GM23338 (cell line): ENCODE measurements at regions not wholly inside any gene's neighbourhood (a gene's known extent, or its start where the extent isn't known, plus 50 kb on each side); places are given as distances from the start of the nearest gene placed in this dataset.

Experiments
- ATAC-seq: fragments of 200-7000 bp; cut with Tn5 transposase; 3 replicates; pipeline ENCODE4 v1.9.1; 2020
- DNase-seq: peaks from one replicate; pipeline ENCODE4 v3.0.0-alpha.2; 2015; ENCODE audit warnings: low spot score
- H2AFZ ChIP-seq: fragments of 200-600 bp; sonication (generic); 2 replicates; pipeline ENCODE4 v1.8.0; 2016; ENCODE audit warnings: antibody characterized with exemption, mild to moderate bottlenecking, moderate library complexity
- H3F3A ChIP-seq: fragments of 200-600 bp; sonication (generic); replicated peaks from 2 replicates; pipeline ENCODE4 v1.8.0; 2017; ENCODE audit warnings: antibody characterized with exemption, mixed run types, low read depth
- H3K27ac ChIP-seq: fragments of 200-600 bp; sonication (generic); 2 replicates; pipeline ENCODE4 v1.6.1; 2016; ENCODE audit warnings: low read depth
- H3K27me3 ChIP-seq: fragments of 200-600 bp; sonication (generic); 2 replicates; pipeline ENCODE4 v1.8.0; 2016; ENCODE audit warnings: mild to moderate bottlenecking, mixed run types, moderate library complexity; ENCODE audit not compliant: insufficient read depth
- H3K36me3 ChIP-seq: fragments of 200-600 bp; sonication (generic); 2 replicates; pipeline ENCODE4 v1.8.0; 2016; ENCODE audit warnings: mild to moderate bottlenecking; ENCODE audit not compliant: insufficient read depth
- H3K4me1 ChIP-seq: fragments of 200-600 bp; sonication (generic); 2 replicates; pipeline ENCODE4 v1.8.0; 2016; ENCODE audit warnings: mild to moderate bottlenecking, moderate library complexity; ENCODE audit not compliant: insufficient read depth
- H3K4me2 ChIP-seq: fragments of 200-600 bp; sonication (generic); 2 replicates; pipeline ENCODE4 v1.7.1; 2017; ENCODE audit warnings: mixed run types
- H3K4me3 ChIP-seq: fragments of 200-600 bp; sonication (generic); 2 replicates; pipeline ENCODE4 v1.6.1; 2016; ENCODE audit warnings: mixed run types
- H3K79me2 ChIP-seq: fragments of 200-600 bp; sonication (generic); replicated peaks from 2 replicates; pipeline ENCODE4 v1.8.0; 2017; ENCODE audit warnings: mild to moderate bottlenecking; ENCODE audit not compliant: insufficient read depth
- H3K9me2 ChIP-seq: fragments of 200-600 bp; sonication (generic); 2 replicates; pipeline ENCODE4 v1.8.0; 2017; ENCODE audit not compliant: insufficient read depth
- H4K20me1 ChIP-seq: fragments of 200-600 bp; sonication (generic); replicated peaks from 2 replicates; pipeline ENCODE4 v1.8.0; 2017; ENCODE audit warnings: mild to moderate bottlenecking; ENCODE audit not compliant: insufficient read depth
- H3K27ac Mint-ChIP-seq: 2 replicates; pipeline ENCODE4 v1.8.0; 2020; ENCODE audit warnings: inconsistent platforms, mild to moderate bottlenecking, moderate library complexity, mixed read lengths
- H3K27me3 Mint-ChIP-seq: 3 replicates; pipeline ENCODE4 v1.8.0; 2022; ENCODE audit warnings: low read depth, mild to moderate bottlenecking, moderate library complexity, mixed read lengths, inconsistent platforms; ENCODE audit not compliant: insufficient read depth, poor library complexity
- H3K36me3 Mint-ChIP-seq: 3 replicates; pipeline ENCODE4 v1.8.0; 2021; ENCODE audit warnings: low read depth, mild to moderate bottlenecking, inconsistent platforms, moderate library complexity, mixed read lengths
- H3K4me1 Mint-ChIP-seq: 3 replicates; pipeline ENCODE4 v1.8.0; 2020; ENCODE audit warnings: mild to moderate bottlenecking, inconsistent platforms, mixed read lengths
- H3K4me3 Mint-ChIP-seq: 3 replicates; pipeline ENCODE4 v1.8.0; 2021; ENCODE audit warnings: moderate library complexity, mild to moderate bottlenecking, inconsistent platforms, mixed read lengths
- H3K9me3 Mint-ChIP-seq: 3 replicates; pipeline ENCODE4 v1.8.0; 2020; ENCODE audit warnings: moderate library complexity, mild to moderate bottlenecking, inconsistent platforms, mixed read lengths
- CREB1 ChIP-seq: fragments of 250-450 bp; sonication (Bioruptor Pico); IDR thresholded peaks from 2 replicates; pipeline ENCODE4 v1.5.0; 2020; ENCODE audit warnings: low read depth, mild to moderate bottlenecking, moderate library complexity
- CTCF ChIP-seq, 2 experiments: fragments of 200-600 bp in 1 of 2; sonication (generic) in 1 of 2; conservative IDR thresholded peaks; 2 replicates each; pipeline versions ENCODE4 v1.5.1 to v1.6.1; 2016 to 2017; ENCODE audit warnings: antibody characterized with exemption in 2 of 2, low read depth in 2 of 2, mild to moderate bottlenecking in 2 of 2, moderate library complexity in 1 of 2
- ETS1 ChIP-seq: IDR thresholded peaks from 2 replicates; pipeline ENCODE4 v1.6.1; 2016; ENCODE audit warnings: antibody characterized with exemption
- EZH2 ChIP-seq: fragments of 200-600 bp; sonication (generic); IDR thresholded peaks from one replicate; pipeline ENCODE4 v1.8.0; 2017; ENCODE audit warnings: antibody characterized with exemption, mild to moderate bottlenecking, low read depth; ENCODE audit not compliant: unreplicated experiment
- EZH2phosphoT487 ChIP-seq: fragments of 200-600 bp; sonication (generic); IDR thresholded peaks from one replicate; pipeline ENCODE4 v1.8.1; 2018; ENCODE audit warnings: antibody characterized with exemption; ENCODE audit not compliant: unreplicated experiment
- POLR2AphosphoS5 ChIP-seq: IDR thresholded peaks from 2 replicates; pipeline ENCODE4 v1.6.1; 2016; ENCODE audit warnings: antibody characterized with exemption, low read depth
- STAT1 ChIP-seq: IDR thresholded peaks from one replicate; pipeline ENCODE4 v1.6.1; 2016; ENCODE audit warnings: antibody characterized with exemption; ENCODE audit not compliant: unreplicated experiment
- ZNF462 ChIP-seq: fragments of 250-450 bp; sonication (Bioruptor Pico); IDR thresholded peaks from 2 replicates; pipeline ENCODE4 v1.5.0; 2020; ENCODE audit warnings: mild to moderate bottlenecking, moderate library complexity

- Mint-ChIP-seq H3K36me3 (no peaks in the 10 kb centered on the region; the same call in 2 of the 3 replicates), H3K4me3 (no peak overlapping the region), H3K27ac (no peak overlapping the region), H3K27me3 (peaks cover 5% of the 10 kb centered on the region), H3K4me1 (no peaks in the 10 kb centered on the region), H3K9me3 (peaks cover 8% of the 10 kb centered on the region; the same call in 1 of the 3 replicates)
- H3K27me3 ChIP-seq: no peaks in the 10 kb centered on the region
- no peaks in the 10 kb centered on the region; the same call in 1 of the 2 replicates for H3K9me2 ChIP-seq
- H3K4me1 ChIP-seq: no peaks in the 10 kb centered on the region
- no peak overlapping the region for H3K4me3 ChIP-seq
- no peaks in the 10 kb centered on the region for H4K20me1 ChIP-seq
- no peak overlapping the region for H2AFZ ChIP-seq
- no peak for ATAC-seq
- TF ChIP-seq ZNF462 (CRISPR knock-in tag) (no peak), EZH2 (no peak), CREB1 (no peak)
- H3K4me2 ChIP-seq: no peak overlapping the region
- H3F3A ChIP-seq: no peaks in the 10 kb centered on the region
- no peak for DNase-seq
- H3K36me3 ChIP-seq: no peaks in the 10 kb centered on the region
- H3K79me2 ChIP-seq: no peaks in the 10 kb centered on the region
- no peak overlapping the region for H3K27ac ChIP-seq
Measured at GRCh38 chr6:164108092-164108491, 693.6 kb downstream of the QKI start.

- no peak for TF ChIP-seq ETS1
- no peak for TF ChIP-seq EZH2phosphoT487
- no peak for TF ChIP-seq CTCF (conservative IDR thresholded peaks at IDR 0.05; ENCODE audit: low read depth in 2 of 2)
- TF ChIP-seq POLR2AphosphoS5: no peak
- TF ChIP-seq STAT1: no peak
- Histone ChIP-seq H3F3A (no peaks in the 10 kb centered on the region), H3K4me3 (no peak overlapping the region), H4K20me1 (no peaks in the 10 kb centered on the region), H3K9me2 (no peaks in the 10 kb centered on the region; the same call in 1 of the 2 replicates), H3K79me2 (no peaks in the 10 kb centered on the region), H3K4me2 (no peak overlapping the region), H3K4me1 (peaks cover 5% of the 10 kb centered on the region), H3K36me3 (no peaks in the 10 kb centered on the region), H3K27ac (no peak overlapping the region), H2AFZ (no peak overlapping the region), H3K27me3 (no peaks in the 10 kb centered on the region)
- Mint-ChIP-seq H3K36me3 (0 out of 3 replicates have a peak, but pooled peaks cover under 1% of the 10 kb centered on the region), H3K9me3 (peaks cover 5% of the 10 kb centered on the region; the same call in 1 of the 3 replicates), H3K27ac (no peak overlapping the region; the same call in 1 of the 2 replicates), H3K4me3 (no peak overlapping the region), H3K27me3 (peaks cover 5% of the 10 kb centered on the region), H3K4me1 (peaks cover 4% of the 10 kb centered on the region; the same call in 2 of the 3 replicates)
- DNase-seq: no peak
- no peak for ATAC-seq
Measured at GRCh38 chr6:164107297-164107995, 692.9 kb downstream of the QKI start.
